Daoy (cell line): ENCODE measurements at regions not wholly inside any gene's neighbourhood (a gene's known extent, or its start where the extent isn't known, plus 50 kb on each side); places are given as distances from the start of the nearest gene placed in this dataset.

Experiments used
- DNase-seq: peaks from one replicate; pipeline ENCODE4 v3.0.0-alpha.2; 2015; ENCODE audit warnings: low read depth

DNA sequence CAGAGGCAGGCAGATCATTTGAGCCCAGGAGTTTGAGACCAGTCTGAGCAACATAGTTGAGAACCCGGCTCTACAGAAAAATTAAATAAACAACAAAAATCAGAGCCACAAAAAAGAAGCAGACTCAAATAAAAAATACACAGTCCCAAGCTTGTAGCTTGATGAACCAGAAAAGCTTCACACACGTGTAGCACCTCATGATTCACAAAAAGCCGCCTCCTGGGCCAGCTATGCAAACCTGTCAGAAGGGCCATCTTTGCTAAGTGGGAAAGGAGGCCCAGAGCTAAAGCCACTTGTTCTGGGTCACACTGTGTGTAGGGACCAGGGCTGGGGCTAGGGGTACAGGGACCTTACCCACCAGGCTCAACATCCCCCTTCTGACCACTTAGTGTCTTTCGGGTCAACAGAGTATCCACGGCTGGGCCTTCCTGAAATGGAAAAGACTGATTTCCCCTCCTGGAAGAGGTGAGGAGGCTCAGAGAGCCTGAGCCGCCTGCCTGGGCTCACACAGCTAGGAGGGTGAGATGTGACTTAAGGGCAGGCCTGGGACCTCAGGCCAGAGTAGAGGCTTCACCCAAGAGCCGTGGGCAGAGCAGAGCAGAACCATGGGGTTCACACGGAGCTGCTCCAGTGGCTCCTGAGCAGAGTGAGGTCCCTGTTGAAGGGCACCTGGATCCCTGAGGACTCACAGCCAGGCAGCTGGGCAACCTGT, 269.6 kb downstream of the PARN start:
- DNase-seq = no peak

DNA sequence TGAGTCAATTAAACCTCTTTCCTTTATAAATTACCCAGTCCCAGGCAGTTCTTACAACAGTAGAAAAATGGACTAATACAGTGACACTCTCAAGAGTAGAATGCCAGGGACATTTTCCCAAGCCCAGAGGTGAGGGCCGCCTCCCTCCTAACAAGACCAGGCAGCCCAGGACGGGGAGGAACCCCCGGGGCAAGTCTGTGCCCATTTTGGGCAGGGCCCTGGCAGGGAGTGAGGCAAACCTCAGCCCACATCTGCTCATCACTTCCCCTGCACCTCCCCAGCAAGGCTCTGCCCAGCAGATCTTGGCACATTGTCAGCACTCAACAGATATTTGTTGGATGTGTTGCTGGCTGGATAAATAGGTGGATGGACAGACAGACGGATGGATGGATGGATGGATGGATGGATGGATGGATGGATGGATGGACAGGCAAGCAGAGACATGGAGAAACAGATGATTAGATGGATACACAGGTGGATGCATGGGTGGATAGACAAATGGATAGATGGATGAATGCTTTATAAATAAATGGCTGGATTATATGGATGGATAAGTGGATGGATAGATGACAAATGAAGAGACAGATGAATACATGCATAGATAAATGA, 271.3 kb downstream of the PARN start:
- no peak for DNase-seq

- DNase-seq = no peak
Observed at GRCh38 chr16:14357328-14357727, 272.7 kb downstream of the PARN start.

DNA sequence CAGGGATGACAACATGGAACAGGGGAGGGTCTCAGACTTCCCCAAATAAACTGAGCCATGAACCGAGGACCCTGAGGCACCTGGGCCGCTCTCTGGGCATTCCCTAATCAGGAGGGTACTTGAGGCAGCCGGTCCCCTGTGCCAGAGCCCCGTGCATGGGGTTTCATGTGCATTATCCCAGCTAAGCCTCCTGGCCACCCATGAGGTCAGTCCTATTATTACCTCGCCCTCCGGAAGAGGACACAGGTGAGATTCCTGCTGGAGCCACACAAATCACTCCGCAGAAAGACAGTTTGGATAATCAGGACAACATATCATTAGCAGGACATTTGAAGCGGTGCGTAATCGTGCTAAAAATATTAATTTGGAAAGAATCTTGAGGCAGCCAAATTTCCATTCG, 274.0 kb downstream of the PARN start:
- DNase-seq = no peak

DNA sequence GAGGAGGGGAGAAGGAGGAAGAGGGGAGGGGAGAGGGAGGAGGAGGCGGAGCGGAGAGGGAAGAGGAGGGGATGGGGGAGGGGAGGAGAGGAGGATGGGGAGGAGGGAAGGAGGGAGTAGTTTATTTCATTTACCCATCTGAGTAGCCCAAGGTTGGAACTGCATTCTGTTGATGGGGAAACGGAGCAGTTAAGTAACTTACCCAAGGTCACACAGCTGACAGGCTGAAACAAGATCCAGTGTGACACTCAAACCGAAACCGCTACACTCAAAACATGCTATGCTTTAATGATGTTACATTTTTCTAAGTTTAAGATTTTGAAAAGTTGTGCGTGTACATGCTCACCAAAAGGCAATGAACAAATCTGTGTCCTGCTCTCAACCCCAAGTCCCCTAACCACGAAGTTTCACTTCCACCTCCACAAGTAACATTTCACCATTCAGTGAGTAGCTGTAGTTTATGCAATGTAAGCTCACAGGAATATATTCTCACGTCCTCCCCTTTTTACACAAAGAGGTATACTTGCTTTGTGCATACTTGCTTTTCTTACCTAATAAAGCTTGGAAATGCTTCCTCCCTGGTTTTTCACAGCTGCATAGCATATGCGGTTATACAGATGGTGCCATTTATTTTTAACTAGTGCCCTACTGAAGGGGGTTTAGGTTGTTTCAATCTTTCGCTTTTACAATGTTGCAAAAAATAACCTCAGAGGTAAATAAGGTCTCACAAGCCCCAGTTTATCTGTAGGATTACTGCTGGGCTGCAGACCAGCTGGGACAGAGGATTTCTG, 275.3 kb downstream of the PARN start:
- DNase-seq = no peak

GRCh38 chr16:14353340-14353739, 276.7 kb downstream of the PARN start:
- DNase-seq = no peak

DNA sequence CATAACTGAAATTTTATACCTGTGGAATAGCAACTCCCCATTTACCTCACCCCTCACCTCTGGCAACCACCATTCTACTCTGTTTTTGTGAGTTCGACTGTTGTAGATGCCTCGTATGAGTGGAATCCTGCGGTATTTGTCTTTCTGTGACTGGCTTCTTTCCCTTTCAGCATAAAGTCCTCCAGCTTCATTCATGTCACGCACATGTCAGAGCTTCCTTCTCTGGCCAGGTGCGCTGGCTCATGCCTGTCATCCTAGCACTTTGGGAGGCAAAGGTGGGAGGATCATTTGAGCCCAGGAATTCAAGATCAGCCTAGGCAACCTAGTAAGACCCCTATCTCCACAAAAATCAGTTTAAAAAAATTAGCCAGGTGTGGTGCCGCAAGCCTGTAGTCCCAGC, 278.4 kb downstream of the PARN start:
- DNase-seq = no peak

DNA sequence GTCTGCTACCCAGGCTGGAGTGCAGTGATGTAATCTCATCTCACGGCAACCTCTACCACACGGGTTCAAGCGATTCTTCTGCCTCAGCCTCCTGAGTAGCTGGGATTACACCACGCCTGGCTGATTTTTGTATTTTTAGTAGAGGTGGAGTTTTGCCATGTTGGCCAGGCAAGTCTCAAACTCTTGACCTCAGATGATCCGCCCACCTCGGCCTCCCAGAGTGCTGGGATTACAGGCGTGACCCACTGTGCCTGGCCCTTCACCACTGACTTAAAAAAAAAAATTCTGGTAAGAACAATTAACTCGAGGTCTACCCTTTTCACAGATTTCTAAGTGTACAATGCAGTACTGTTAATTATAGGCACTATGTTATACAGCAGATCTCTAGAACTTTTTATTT, 279.4 kb downstream of the PARN start:
- DNase-seq = no peak

GRCh38 chr16:14350081-14350480, 279.0 kb downstream of the MRTFB start:
- DNase-seq = no peak

- no peak for DNase-seq
Observed at GRCh38 chr16:14347706-14348105, 276.6 kb downstream of the MRTFB start.

DNA sequence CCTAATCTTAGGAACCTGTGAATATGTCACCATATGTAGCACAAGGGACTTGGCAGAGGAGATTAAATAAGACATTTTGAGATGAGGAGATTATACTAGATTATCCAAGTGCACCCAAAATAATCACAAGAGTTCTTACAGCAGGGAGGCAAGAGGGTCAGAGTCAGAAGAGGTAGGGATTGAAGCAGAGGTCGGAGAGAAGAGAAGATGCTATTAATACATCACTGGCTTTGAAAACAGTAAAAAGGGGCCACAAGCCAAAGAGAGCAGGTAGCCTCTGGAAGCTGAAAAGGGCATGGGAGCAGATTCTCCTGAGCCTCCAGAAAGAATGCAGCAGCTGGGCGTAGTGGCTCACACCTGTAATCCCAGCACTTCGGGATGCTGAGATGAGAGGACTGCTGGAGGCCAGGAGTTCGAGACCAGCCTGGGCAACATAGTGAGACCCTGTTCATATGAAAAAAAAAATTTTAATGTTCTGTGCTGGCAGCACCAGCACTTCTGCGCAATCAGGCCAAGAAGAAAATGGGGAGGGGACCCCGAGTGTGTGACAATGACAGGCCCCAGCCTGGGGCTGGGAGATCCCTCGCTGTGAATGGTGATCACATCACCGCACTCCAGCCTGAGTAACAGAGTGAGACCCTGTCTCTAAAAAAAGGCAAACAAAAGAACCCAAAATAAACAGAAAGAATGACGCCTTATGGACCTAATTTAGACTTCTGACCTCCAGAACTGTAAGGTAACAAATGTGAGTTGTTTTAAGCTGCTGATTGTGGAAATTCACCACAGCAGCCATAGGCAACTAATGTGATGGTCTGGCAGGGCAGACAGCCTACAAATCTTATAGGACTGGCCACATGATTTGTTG, 275.4 kb downstream of the MRTFB start:
- DNase-seq = no peak

- no peak for DNase-seq
Observed at GRCh38 chr16:14345512-14346115, 274.5 kb downstream of the MRTFB start.

GRCh38 chr16:14344945-14345344, 273.8 kb downstream of the MRTFB start:
- no peak for DNase-seq

GRCh38 chr16:14344292-14344691, 273.2 kb downstream of the MRTFB start:
- DNase-seq = no peak

GRCh38 chr16:14341324-14342225, 270.5 kb downstream of the MRTFB start:
- DNase-seq = no peak

DNA sequence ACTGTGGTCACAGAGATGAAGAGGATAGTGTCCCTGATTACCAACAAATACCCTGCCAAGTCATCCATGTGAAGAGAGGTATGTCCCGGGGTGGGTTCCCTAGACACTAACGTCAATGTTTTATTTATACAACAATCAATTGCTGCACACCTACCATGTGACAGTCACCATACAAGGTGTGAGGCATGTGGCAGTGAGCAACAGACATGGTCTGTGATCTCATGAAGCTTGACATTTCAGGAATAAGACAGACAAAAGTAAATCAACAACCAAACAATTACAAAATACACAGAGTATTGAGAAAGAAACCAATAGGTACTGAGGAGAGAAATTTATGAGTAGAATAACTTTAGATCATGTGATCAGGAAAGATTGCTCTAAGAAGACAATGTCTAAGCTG, 268.6 kb downstream of the MRTFB start:
- no peak for DNase-seq

DNA sequence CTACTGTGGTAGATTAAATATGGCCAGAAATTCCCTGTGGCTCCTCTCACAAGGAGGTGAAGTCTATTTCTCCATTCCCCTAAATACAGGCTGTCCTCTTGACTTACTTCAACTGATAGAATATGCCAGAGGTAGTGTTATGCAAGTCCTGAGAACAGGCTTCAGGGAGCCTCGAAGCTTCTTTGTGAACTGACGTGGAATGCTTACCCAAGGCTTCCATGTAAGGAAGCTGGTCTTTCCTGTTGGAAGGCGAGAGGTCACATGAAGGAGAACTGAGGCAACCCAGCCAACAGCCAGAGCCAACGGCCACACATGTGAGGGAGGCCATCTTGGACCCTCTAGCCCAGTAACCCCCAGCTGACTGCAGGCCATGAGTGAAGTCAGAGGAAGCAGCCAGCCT, 267.9 kb downstream of the MRTFB start:
- no peak for DNase-seq

GRCh38 chr16:14338236-14338635, 267.1 kb downstream of the MRTFB start:
- no peak for DNase-seq

DNA sequence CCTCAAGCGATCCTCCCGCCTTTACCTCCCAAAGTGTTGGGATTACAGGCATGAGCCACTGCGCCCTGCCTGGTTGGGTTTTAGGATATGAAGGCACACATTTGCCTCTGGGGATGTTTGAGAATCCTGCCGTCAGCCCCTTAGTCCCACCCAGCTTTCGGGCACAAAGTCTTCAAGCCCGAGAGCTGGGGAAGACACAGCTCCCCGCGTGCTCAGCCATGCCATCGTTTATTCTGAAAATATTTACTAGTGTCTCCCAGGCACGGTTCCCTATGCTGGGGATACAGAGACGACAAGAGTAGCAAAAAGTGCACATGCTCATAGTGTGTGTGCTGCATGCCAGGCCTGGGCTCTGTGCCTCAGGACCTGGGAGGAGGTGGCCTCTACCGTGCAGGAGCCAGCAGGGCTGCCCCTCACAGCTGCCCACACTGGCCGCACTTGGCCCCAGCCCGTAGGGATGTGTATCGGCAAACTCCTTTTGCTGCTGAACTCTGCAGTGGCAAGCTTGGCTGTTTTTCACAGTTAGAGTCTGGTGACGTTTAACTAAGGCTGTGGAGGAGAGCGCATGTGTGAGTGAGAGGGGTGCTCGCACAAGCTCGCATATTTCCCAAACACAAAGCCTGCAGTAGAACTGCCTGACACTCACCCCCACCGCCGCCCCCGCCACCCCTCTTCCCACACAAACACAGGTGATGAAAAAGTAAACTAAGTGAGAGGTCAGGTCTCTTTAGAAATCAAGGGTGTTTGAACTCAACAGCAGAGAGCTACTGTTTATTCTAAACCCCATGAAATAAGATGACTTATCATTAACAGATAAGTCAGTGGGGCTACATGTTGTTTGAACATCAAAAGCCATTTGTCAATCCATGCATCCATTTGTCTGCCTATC, 266.4 kb downstream of the MRTFB start:
- no peak for DNase-seq

- no peak for DNase-seq
Observed at GRCh38 chr16:14335297-14335696, 264.2 kb downstream of the MRTFB start.
